Tibial artery (tissue), 4 donors: ENCODE measurements at regions not wholly inside any gene's neighbourhood (a gene's known extent, or its start where the extent isn't known, plus 50 kb on each side); places are given as distances from the start of the nearest gene placed in this dataset.

Experiments used
- DNase-seq, 2 donors: peaks; one replicate each; pipeline ENCODE4 v3.0.0-alpha.2; 2019
- H3K27ac ChIP-seq, 2 donors: fragments of 200-600 bp; sonication (generic) in 1 of 2; 1 replicate in 1 of 2; 2 replicates in 1 of 2; pipeline ENCODE4 v1.5.1; 2018 to 2019; ENCODE audit warnings: mild to moderate bottlenecking in 1 of 2
- H3K27me3 ChIP-seq, 2 donors: fragments of 200-600 bp; sonication (generic) in 1 of 2; one replicate each; pipeline versions ENCODE4 v1.5.1 to v1.6.0; 2016 to 2019
- H3K36me3 ChIP-seq, 3 donors: fragments of 200-600 bp; sonication (generic) in 2 of 3; one replicate each; pipeline ENCODE4 v1.5.1; 2016 to 2019; ENCODE audit warnings: mild to moderate bottlenecking in 2 of 3
- H3K4me1 ChIP-seq, 4 donors: fragments of 200-600 bp; sonication (generic) in 2 of 4; 1 replicate in 3 of 4; 2 replicates in 1 of 4; pipeline ENCODE4 v1.5.1; 2016 to 2019
- H3K4me3 ChIP-seq, 2 donors: fragments of 200-600 bp; sonication (generic) in 1 of 2; 1 replicate in 1 of 2; 2 replicates in 1 of 2; pipeline ENCODE4 v1.5.1; 2018 to 2019; ENCODE audit warnings: mild to moderate bottlenecking in 2 of 2
- H3K9me3 ChIP-seq, 3 donors: fragments of 200-600 bp; sonication (generic) in 1 of 3; one replicate each; pipeline ENCODE4 v1.5.1; 2016 to 2019
- CTCF ChIP-seq, 2 experiments: fragments of 200-600 bp in 1 of 2; fragments of 450-650 bp in 1 of 2; IDR thresholded peaks; one replicate each; pipeline ENCODE4 v1.5.1; 2017 to 2019; ENCODE audit warnings: antibody characterized with exemption in 2 of 2, mild to moderate bottlenecking in 1 of 2, moderate library complexity in 1 of 2
- intact Hi-C: fragments of 100-400 bp; cut with DNase I; formaldehyde crosslinking; loops from one replicate; pipeline ENCODE4 v1.15.0; 2023; ENCODE audit warnings: low total_unique reads

- no peaks in the 10 kb centered on the region for H3K36me3 ChIP-seq
- TF ChIP-seq CTCF (IDR thresholded peaks at IDR 0.05), result no peak
These were observed 1477.1 kb upstream of the PCDH7 start for GRCh38 chr4:29243054-29243453.

GRCh38 chr4:29243851-29244250 is 1476.3 kb upstream of the PCDH7 start:
- intact Hi-C loops, result no loop called here
- no peak for DNase-seq
- TF ChIP-seq CTCF (IDR thresholded peaks at IDR 0.05), result no peak

More at GRCh38 chr4:29243054-29243453, 1477.1 kb upstream of the PCDH7 start:
- intact Hi-C loops, result no loop called here
- Histone ChIP-seq H3K27ac (no peak overlapping the region), H3K4me1 (no peaks in the 10 kb centered on the region), H3K4me3 (no peak overlapping the region), H3K27me3 (no peaks in the 10 kb centered on the region), H3K9me3 (no peaks in the 10 kb centered on the region)
- DNase-seq, result no peak

GRCh38 chr4:29259556-29259955 is 1460.6 kb upstream of the PCDH7 start:
- intact Hi-C loops, result no loop called here
- Histone ChIP-seq H3K36me3 (no peaks in the 10 kb centered on the region), H3K9me3 (no peaks in the 10 kb centered on the region), H3K27me3 (no peaks in the 10 kb centered on the region), H3K4me1 (no peaks in the 10 kb centered on the region), H3K27ac (no peak overlapping the region), H3K4me3 (no peak overlapping the region)
- no peak for TF ChIP-seq CTCF (IDR thresholded peaks at IDR 0.05)
- DNase-seq, result no peak

More at GRCh38 chr4:29243851-29244250, 1476.3 kb upstream of the PCDH7 start:
- Histone ChIP-seq H3K27ac (no peak overlapping the region), H3K36me3 (no peaks in the 10 kb centered on the region), H3K4me3 (no peak overlapping the region), H3K9me3 (no peaks in the 10 kb centered on the region), H3K27me3 (no peaks in the 10 kb centered on the region), H3K4me1 (no peaks in the 10 kb centered on the region)

GRCh38 chr4:29262986-29263385 is 1457.2 kb upstream of the PCDH7 start:
- H3K27me3 ChIP-seq, result no peaks in the 10 kb centered on the region
- no peak for DNase-seq
- TF ChIP-seq CTCF (IDR thresholded peaks at IDR 0.05), result no peak
- intact Hi-C loops, result no loop called here
- no peak overlapping the region for H3K27ac ChIP-seq
- no peak overlapping the region for H3K4me3 ChIP-seq
- no peaks in the 10 kb centered on the region for H3K36me3 ChIP-seq
- no peaks in the 10 kb centered on the region for H3K4me1 ChIP-seq
- H3K9me3 ChIP-seq, result no peaks in the 10 kb centered on the region

GRCh38 chr4:29276150-29276549 is 1444.0 kb upstream of the PCDH7 start:
- DNase-seq, result no peak
- H3K4me3 ChIP-seq, result no peak overlapping the region
- intact Hi-C loops, result no loop called here
- no peaks in the 10 kb centered on the region for H3K4me1 ChIP-seq
- H3K9me3 ChIP-seq, result no peaks in the 10 kb centered on the region
- no peaks in the 10 kb centered on the region for H3K36me3 ChIP-seq
- H3K27ac ChIP-seq, result no peak overlapping the region
- no peaks in the 10 kb centered on the region for H3K27me3 ChIP-seq
- no peak for TF ChIP-seq CTCF (IDR thresholded peaks at IDR 0.05)

GRCh38 chr4:29277381-29277780 is 1442.8 kb upstream of the PCDH7 start:
- H3K36me3 ChIP-seq, result no peaks in the 10 kb centered on the region
- H3K9me3 ChIP-seq, result no peaks in the 10 kb centered on the region
- H3K27me3 ChIP-seq, result no peaks in the 10 kb centered on the region
- no peaks in the 10 kb centered on the region for H3K4me1 ChIP-seq
- no peak for TF ChIP-seq CTCF (IDR thresholded peaks at IDR 0.05)
- no peak overlapping the region for H3K27ac ChIP-seq
- no peak overlapping the region for H3K4me3 ChIP-seq
- intact Hi-C loops, result no loop called here
- DNase-seq, result no peak
